Fibroblast of skin of right quadriceps (primary cell): ENCODE measurements at regions not wholly inside any gene's neighbourhood (a gene's known extent, or its start where the extent isn't known, plus 50 kb on each side); places are given as distances from the start of the nearest gene placed in this dataset.

Experiments used
- DNase-seq: peaks from one replicate; pipeline ENCODE4 v3.0.0-alpha.2; 2013

DNA sequence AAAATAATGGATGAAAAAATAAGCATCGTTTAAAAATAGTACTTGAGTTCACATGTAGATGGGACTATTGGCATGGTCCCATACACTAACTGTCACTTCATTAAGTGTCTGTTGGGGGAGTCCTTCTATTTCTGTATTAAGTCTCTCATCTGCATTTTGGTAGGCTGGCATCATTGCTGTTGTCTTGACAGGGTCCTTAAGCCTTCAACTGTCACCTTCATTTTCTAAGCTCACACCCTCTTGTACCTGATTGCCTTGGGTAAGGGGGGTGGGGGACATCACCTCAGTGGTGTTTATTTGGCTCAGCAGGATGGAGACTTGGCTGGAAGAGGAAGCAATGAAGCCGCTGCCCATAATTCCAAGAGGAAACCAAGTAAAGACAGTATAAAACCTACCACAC is 202.0 kb upstream of the VEPH1 start:
- DNase-seq, result no peak

- DNase-seq, result no peak
Observed at GRCh38 chr3:157700405-157700804, 197.2 kb upstream of the VEPH1 start.

DNA sequence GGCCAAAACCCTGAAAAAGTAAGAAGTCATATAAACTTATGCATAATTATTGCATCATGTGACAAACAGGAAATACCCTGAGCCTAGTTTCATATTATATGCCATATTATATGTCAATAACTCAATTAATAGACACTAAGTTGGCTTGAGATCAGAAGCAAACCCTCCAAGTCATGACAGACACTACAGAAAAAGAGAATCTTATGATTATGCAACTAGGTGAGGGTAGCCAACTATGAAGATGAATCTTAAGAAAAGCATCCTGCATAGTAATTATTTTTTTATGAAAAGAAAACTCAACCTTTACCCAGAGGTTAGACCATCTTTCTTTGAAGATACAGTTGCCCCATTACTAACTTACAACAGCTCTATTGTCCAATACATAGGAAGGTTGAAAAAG is 192.4 kb upstream of the VEPH1 start:
- DNase-seq, result peak; percentile 24

- DNase-seq, result no peak
Observed at GRCh38 chr3:157695103-157695502, 191.9 kb upstream of the VEPH1 start.

- no peak for DNase-seq
Observed at GRCh38 chr3:157693762-157694161, 190.5 kb upstream of the VEPH1 start.

DNA sequence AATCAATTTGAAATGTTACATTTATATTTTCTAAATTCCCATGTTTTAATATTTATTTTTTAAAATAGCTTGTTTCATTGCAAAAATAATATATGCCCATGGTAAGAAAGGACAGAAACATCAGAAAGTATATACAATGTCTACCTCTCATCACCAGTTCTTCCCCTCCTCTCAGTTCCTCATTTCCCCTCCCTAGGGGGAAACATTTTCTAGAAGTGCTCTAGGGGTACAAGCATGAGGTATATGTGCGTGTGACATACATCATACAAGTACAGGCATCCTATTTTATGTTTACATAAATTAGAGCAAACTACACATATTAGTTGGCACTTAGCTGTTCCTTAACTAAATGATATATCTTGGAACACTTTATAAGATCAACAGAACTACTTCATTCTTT is 189.3 kb upstream of the VEPH1 start:
- DNase-seq, result no peak

DNA sequence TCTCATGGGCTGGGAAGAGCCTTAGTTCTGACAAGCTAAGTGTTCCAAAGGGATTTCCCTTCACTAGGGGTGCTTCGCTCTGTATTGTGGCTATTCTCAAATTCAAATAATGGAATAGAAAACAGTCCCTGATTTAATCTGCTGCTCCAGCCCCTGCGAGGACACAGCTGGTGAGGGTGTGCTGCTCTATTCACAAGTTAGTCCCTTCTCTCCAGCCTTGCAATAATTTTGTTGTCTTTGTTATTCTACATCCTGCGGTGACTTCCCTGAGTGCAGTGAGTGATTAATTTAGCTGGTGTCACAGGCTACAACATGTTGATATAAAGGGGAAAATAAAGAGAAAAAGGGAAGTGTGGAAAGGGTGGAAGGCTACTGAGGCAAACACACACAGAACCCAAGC is 180.5 kb upstream of the VEPH1 start:
- no peak for DNase-seq

DNA sequence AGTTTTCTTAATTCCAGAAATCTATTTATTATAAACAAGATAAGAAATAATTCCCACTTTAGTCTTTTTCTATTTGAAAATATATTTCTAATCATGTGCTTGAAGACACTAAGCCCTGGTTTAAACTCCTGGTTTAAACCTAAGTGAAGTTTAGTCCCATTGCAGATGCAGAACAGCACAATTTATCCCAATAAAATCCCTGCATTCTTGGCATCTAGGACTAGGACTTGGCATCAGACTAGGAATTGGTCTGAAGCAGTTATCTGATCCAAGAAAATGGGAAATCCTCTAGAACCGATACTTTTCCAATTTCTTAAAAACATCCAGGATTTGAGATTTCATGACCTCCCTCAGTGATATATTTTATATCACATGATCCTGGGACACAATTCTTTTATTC is 168.8 kb upstream of the VEPH1 start:
- no peak for DNase-seq

- DNase-seq, result no peak
Observed at GRCh38 chr3:157671656-157672055, 168.4 kb upstream of the VEPH1 start.

DNA sequence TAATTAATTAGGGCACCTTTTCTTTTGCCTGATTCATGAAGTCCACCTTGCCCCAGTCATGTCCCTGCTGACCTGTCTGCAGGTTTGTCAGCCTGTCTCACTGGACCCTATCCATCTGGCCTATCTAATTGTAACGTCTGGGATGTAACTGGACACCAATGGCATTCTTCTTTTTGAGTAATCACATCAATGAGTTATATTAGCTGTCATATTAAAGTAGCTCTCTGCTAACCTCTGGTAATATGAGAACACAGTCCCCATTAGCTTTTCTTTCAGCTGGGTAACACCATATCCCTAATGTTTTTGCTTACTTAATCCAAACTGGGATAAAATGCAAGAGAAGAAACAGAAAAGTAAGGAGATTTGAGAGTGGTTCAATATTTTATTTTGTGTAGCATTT is 166.2 kb upstream of the VEPH1 start:
- DNase-seq, result peak; percentile 15

DNA sequence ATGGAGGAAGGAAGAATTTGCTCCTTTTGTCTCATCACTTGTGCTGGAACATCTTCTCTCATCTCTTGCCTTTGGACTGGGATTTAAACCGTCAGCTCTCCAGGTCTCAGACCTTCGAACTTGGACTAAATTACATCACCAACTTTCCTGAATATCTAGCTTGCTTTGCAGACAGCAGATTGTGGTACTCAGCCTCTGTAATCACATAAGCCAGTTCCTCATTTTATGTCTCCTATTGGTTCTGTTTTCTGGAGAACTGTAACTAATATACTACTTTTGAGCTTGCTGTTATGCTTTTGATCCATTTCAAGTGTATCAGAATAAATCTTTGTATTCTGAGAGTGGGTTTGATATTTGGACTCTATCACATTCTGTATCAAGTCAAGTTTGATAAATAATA is 164.3 kb upstream of the VEPH1 start:
- no peak for DNase-seq

DNA sequence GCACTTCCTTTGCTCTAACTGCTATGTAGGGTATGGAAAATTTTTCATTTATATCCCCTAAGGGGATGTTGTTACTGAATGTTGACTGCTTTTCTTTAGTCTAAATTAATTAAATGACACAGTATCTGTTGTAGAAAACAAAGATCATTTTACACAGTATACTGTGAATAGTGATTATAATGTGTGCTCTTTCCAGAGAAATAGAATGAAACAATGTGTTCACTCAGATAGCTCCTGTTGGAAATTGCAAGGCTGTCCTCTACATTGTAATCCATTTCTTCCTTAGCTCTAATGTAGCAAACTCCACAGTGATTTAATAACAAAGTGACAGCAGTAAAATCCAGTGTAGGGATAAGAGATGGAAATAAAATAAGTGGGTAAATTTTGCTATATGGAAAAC is 159.0 kb upstream of the VEPH1 start:
- DNase-seq, result no peak

- no peak for DNase-seq
Observed at GRCh38 chr3:157660847-157661246, 157.6 kb upstream of the VEPH1 start.

GRCh38 chr3:157652366-157652765 is 149.2 kb upstream of the VEPH1 start:
- DNase-seq, result no peak

DNA sequence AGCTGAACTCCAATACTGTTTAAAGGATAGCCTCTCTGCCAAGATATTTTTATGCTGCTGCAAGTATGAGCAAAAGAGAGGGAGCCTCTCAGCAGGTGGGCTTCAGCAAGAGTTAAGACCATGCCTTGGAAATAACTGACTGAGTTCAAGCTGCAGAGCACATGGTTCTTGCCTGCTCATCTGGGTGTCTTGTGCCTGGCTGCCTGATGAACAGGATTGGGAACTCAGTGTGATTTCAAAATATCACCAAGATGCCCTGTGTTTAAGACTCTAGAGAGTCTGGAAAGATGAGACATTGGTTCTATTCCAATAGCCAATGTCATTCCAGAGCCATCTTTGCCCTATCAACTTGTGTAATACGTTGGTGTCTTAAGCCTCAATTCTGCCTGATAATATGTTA is 147.5 kb upstream of the VEPH1 start:
- no peak for DNase-seq

GRCh38 chr3:157650172-157650571 is 147.0 kb upstream of the VEPH1 start:
- no peak for DNase-seq

DNA sequence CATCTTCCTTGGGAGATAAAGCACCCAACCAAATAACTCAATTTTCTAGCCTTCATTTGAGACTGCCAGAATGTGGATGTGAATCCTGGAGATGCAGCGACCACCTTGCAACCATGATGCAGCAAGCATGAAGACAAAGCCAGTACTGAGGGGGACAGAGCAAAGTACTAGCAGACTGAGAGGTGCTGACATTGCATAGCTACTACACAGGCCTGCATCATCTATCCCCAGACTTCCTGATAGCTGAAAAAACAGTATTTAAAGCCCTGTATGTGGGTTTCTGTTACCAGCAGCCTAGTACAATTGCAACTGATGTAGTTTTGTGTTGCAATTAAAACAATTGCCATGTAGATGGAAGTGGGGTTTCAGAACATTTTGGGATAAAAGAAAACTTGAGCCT is 146.3 kb upstream of the VEPH1 start:
- no peak for DNase-seq

GRCh38 chr3:157647820-157648219 is 144.6 kb upstream of the VEPH1 start:
- DNase-seq, result no peak

DNA sequence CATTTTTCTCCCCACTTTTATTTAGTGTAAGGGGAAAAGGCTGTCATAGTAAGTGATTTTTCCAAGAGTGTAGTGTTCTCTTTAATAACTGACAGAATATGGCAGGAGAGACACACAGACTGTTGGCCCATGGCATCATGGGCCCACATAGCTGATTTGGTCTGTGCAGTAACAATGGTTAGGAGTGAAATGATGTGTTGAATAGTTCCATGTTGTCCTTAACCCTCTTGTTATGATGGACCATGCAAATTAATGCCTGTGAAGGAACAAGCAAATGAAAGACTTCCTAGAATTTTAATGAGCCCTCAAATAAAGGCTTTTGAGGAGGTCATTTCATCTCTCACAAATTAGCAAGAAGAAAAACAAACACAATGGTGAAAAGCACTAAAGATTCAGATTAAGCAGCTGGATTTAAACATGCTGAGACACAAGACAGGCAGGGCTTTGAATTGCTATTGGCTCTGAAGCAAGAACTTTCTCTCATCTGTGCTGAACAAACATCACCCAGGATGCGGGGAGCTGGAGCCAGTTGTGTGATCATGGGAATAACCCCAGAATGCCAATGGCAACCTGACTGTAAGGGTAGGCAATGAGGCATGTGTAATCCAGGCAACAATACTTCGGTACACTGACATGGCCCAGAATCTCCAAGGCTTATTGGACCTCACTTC is 136.7 kb upstream of the VEPH1 start:
- no peak for DNase-seq

DNA sequence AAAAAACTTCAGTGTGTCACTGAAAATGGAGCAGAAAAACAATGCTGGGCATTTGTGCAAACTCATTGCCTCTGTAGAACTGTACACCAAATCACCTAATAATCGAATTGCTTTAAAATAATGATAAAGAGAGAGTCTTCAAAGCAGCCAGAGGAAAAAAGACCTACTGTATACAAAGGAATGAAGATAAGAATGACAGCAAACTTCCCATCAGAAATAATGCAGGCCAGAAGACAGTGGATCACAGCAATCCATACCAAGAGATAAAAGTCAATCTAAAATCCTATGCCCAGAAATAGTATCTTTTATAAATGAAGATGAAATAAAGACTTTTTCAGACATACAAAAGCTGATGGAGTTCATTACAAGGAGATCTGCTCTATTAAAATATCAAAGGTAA is 134.7 kb upstream of the VEPH1 start:
- no peak for DNase-seq

GRCh38 chr3:157633241-157633640 is 130.0 kb upstream of the VEPH1 start:
- DNase-seq, result no peak

- DNase-seq, result peak; percentile 9
Observed at GRCh38 chr3:157632075-157632474, 128.9 kb upstream of the VEPH1 start.

DNA sequence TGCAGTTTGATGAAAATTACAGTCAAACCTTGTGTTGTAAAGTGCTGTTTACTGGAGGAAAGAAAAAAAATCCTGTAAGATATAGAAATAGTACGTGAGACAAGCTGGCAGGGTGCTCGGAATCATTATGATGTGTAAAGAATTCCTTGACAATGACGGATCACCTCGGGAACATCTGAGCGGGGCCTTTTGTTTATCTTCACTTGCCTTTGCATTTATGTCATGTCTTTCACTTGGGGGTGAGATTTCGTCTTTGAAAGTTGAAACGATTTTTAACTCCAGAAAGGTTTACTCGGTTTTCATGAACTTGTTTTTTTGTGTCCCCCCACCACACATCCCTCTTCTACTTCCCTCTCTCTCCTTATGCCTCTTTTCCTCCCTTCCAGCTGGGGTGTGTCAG is 128.3 kb upstream of the VEPH1 start:
- peak; percentile 49 for DNase-seq

DNA sequence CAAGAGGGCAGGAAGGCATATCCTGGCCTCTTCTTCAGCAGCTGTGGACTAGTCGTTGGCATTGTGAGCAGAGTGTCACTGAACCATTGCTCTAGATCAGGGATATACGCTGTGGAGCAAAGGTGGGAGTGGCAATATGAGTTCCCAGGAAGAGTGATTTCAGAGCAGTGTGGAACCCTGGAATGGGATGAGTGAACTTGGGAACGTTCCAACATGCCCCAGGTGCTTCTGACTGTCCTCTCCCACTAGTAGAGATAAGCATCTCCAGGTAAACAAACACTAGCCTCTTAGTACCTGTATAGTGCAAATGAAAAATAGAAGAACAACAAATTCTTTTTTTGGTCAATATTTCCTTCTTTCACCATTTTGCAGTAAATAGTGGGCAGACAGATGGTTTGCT is 123.6 kb upstream of the VEPH1 start:
- DNase-seq, result no peak

DNA sequence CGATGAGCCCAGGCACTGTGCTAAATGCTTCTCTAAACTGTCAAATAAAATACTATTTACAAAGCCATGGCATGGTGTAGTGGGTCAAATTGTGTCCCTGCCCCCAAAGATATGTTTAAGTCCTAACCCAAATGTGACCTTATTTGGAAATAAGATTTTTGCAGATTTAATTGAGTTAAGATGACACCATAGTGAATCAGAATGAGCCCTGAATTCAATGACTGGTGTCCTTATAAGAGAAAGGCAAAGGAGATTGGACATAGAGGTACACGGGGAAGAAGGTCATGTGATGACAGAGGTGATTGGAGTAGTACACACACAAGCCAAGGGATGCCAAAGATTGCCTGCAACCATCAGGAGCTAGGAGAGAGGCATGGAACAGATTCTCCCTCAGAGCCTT is 121.6 kb upstream of the VEPH1 start:
- peak; percentile 48 for DNase-seq

DNA sequence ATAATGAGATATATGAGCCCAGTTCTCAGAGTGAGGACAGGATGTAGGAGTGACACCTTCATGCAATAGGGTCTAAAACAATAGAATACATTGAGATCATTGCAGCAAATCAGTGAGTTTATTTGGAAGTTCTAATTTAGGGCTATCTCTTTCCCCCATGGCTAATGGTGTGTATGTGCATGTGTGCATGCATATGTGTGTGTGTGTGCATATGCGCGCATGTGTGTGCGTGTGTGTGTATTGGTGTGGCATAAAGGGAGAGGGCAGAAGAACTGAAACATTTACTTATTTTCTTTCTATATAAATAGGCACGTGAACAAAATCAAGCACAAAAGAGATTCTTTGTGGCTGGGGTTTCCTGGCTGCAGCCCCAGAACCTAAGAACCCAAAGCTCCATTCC is 115.7 kb upstream of the VEPH1 start:
- no peak for DNase-seq
